ENCODE measurements at regions not wholly inside any gene's neighbourhood (a gene's known extent, or its start where the extent isn't known, plus 50 kb on each side); places are given as distances from the start of the nearest gene placed in this dataset.
"Not testable (repeated sequence)": the region's sequence is repeated elsewhere in the genome, so short reads cannot be mapped to it uniquely, and the experiment has no call there.

DNA sequence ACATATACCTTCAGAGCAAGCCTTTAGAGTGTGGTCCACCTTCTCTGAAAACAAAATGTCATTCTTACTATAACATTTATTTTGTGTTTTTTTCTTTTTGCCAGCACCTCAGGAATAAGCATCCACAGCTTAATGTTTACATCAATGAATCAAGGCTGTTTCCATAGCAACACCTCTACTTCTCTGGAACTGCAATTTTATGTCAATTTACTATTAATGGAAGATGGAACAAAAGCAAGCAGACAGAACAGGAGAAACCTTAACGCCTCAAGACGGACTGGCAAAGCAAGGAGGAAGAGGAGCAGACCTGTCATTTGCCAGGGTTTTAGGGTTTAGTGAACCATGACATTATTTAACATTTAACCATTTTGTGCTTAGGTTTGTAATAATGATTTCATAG lies 63.1 kb downstream of the PRR15 start:
- Mint-ChIP-seq H3K27ac (no peak overlapping the region), H3K4me3 (ENCODE audit: low read depth) (no peak overlapping the region), H3K9me3 (ENCODE audit: low read depth) (no peaks in the 10 kb centered on the region), H3K4me1 (ENCODE audit: low read depth) (peaks cover 2% of the 10 kb centered on the region), H3K36me3 (ENCODE audit: insufficient read depth) (no peaks in the 10 kb centered on the region), H3K27me3 (no peaks in the 10 kb centered on the region)
- TF ChIP-seq, protein P1, sequence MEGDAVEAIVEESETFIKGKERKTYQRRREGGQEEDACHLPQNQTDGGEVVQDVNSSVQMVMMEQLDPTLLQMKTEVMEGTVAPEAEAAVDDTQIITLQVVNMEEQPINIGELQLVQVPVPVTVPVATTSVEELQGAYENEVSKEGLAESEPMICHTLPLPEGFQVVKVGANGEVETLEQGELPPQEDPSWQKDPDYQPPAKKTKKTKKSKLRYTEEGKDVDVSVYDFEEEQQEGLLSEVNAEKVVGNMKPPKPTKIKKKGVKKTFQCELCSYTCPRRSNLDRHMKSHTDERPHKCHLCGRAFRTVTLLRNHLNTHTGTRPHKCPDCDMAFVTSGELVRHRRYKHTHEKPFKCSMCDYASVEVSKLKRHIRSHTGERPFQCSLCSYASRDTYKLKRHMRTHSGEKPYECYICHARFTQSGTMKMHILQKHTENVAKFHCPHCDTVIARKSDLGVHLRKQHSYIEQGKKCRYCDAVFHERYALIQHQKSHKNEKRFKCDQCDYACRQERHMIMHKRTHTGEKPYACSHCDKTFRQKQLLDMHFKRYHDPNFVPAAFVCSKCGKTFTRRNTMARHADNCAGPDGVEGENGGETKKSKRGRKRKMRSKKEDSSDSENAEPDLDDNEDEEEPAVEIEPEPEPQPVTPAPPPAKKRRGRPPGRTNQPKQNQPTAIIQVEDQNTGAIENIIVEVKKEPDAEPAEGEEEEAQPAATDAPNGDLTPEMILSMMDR (IDR thresholded peaks at IDR 0.05; ENCODE audit: unreplicated experiment), result no peak
- DNase-seq (ENCODE audit: low spot score, unreplicated experiment), result no peak

DNA sequence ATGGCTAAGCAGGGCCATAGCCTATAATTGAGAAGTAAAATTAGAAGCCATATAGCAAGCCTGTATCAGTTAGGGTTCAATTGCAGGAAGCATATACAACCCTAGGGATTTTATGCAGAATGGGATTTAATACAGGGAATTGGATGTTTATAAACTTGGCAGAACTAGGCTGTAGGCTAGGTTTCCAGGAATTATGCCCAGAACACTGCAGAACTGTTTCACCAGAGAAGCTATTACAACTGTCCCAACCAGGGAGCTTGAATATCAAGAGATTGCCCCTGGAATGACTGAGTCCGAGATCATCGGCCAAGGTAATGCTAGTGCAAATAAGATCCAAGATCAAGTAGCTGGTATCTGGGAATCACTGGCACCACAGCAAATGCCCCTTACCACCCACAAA lies 64.0 kb downstream of the PRR15 start:
- Mint-ChIP-seq H3K36me3 (ENCODE audit: insufficient read depth) (no peaks in the 10 kb centered on the region), H3K4me1 (ENCODE audit: low read depth) (peaks cover under 1% of the 10 kb centered on the region), H3K9me3 (ENCODE audit: low read depth) (no peaks in the 10 kb centered on the region), H3K27ac (no peak overlapping the region), H3K4me3 (ENCODE audit: low read depth) (no peak overlapping the region), H3K27me3 (no peaks in the 10 kb centered on the region)
- TF ChIP-seq, protein P1 (IDR thresholded peaks at IDR 0.05; ENCODE audit: unreplicated experiment), result no peak
- DNase-seq (ENCODE audit: low spot score, unreplicated experiment), result no peak

DNA sequence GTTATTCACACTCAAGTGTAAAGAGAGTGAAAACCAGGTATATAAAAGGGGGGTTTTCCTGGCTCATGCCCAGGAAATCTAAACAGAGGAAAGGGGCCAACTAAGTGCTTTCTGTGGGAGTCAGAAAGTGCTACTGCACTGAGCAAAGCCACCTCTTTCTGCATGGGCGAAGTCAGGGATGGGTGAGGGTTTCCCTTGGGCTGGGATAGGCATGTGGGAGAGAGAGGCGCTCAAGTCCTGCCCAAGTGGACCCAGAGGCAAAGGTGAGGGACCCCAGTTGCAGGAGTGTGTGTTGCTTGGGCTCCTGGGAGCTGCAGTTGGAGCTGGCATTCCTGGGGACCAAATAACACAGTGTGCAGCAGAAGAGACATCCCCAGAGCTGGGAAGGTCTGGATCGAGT lies 65.9 kb downstream of the PRR15 start:
- Mint-ChIP-seq H3K36me3 (ENCODE audit: insufficient read depth) (no peaks in the 10 kb centered on the region), H3K27ac (no peak overlapping the region)
- DNase-seq (ENCODE audit: low spot score, unreplicated experiment), result no peak

DNA sequence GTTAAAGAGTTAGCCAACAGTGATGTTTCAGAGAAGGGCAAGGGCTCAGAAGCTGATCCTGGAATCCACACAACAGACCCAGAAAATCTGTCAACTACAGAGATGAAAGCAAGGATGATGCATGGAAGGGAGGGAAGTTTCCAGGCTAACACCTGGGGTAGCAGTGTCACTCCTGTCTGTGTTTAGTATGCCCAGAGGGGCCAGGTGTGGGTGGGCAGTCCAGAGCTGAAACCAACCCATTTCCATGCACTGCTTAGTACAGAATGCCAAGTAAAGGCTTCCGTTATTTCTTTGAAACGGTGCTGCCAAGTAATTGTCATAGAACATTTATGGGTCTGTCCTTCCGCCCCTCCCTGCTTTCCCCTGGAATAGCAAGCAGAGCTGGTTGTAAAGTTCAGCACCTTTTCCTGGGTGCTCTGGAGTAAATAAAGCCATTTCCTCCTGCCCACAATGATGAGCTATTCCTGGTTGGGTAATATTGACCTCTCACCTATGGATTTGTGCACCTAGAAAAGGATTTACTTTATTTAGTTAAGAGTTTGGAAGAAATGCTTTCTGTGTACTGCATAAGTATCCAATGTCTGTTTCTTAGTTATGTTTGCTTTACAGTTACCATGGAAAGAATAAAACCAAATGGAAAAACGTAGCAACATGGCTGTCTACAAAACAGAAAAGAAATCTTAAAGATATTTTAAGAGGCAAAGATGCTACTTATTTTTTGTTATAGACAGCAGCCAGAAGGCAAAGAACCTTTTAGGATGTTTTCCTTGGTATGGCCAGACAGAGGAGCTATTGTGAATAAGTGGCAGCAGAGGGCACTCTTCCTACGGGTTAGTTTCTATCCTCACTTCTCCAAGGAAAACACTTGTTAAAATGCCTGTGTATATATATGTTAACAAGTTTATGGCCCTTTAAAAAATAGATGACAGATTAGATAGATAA lies 71.7 kb downstream of the PRR15 start:
- H3K9me3 Mint-ChIP-seq (ENCODE audit: low read depth); H3K4me1 Mint-ChIP-seq (ENCODE audit: low read depth); H3K36me3 Mint-ChIP-seq (ENCODE audit: insufficient read depth); H3K27me3 Mint-ChIP-seq; H3K27ac Mint-ChIP-seq; DNase-seq (ENCODE audit: low spot score, unreplicated experiment); H3K4me3 Mint-ChIP-seq (ENCODE audit: low read depth): not testable (repeated sequence)
- TF ChIP-seq, protein P1 (IDR thresholded peaks at IDR 0.05; ENCODE audit: unreplicated experiment), result peak; percentile 67

More for the DNA sequence above, 65.9 kb downstream of the PRR15 start:
- Mint-ChIP-seq H3K4me1 (ENCODE audit: low read depth) (no peaks in the 10 kb centered on the region), H3K9me3 (ENCODE audit: low read depth) (no peaks in the 10 kb centered on the region), H3K4me3 (ENCODE audit: low read depth) (no peak overlapping the region), H3K27me3 (no peaks in the 10 kb centered on the region)
- TF ChIP-seq, protein P1 (IDR thresholded peaks at IDR 0.05; ENCODE audit: unreplicated experiment), result no peak

DNA sequence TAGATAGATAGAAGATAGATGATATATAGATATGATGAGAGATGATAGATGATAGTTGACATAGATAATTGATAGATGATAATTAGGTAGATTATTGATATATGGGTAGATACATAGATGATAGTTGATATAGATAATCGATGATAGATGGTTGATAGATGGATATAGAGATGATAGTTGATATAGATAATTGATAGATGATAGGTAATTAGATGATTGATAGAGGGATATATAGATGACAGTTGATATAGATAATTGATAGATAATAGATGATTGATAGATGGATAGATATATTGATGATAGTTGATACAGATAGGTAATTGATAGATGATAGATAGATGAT lies 72.3 kb downstream of the PRR15 start:
- Mint-ChIP-seq H3K27ac (no peak overlapping the region), H3K27me3 (no peaks in the 10 kb centered on the region), H3K4me1 (ENCODE audit: low read depth) (no peaks in the 10 kb centered on the region), H3K4me3 (ENCODE audit: low read depth) (no peak overlapping the region), H3K9me3 (ENCODE audit: low read depth) (no peaks in the 10 kb centered on the region), H3K36me3 (ENCODE audit: insufficient read depth) (no peaks in the 10 kb centered on the region)
- DNase-seq (ENCODE audit: low spot score, unreplicated experiment), result no peak
- TF ChIP-seq, protein P1 (IDR thresholded peaks at IDR 0.05; ENCODE audit: unreplicated experiment), result no peak

Data from progenitor cell of endocrine pancreas (in vitro differentiated cells).